ENCODE measurements at regions not wholly inside any gene's neighbourhood (a gene's known extent, or its start where the extent isn't known, plus 50 kb on each side); places are given as distances from the start of the nearest gene placed in this dataset.

- DNase-seq (ENCODE audit: low read depth in 3 of 3): no peak
Observed at GRCh38 chr14:87170179-87170578, 822.8 kb downstream of the GALC start.

- DNase-seq (ENCODE audit: low read depth in 3 of 3): no peak
Observed at GRCh38 chr14:87169362-87169761, 823.6 kb downstream of the GALC start.

- DNase-seq (ENCODE audit: low read depth in 3 of 3): no peak
Observed at GRCh38 chr14:87161502-87161901, 831.5 kb downstream of the GALC start.

GRCh38 chr14:87160989-87161388, 832.0 kb downstream of the GALC start:
- DNase-seq (ENCODE audit: low read depth in 3 of 3): no peak

GRCh38 chr14:87158283-87158682, 834.7 kb downstream of the GALC start:
- no peak for DNase-seq (ENCODE audit: low read depth in 3 of 3)

- no peak for DNase-seq (ENCODE audit: low read depth in 3 of 3)
Observed at GRCh38 chr14:87156878-87157277, 836.1 kb downstream of the GALC start.

- no peak for DNase-seq (ENCODE audit: low read depth in 3 of 3)
Observed at GRCh38 chr14:87155856-87156488, 837.0 kb downstream of the GALC start.

- DNase-seq (ENCODE audit: low read depth in 3 of 3): no peak
Observed at GRCh38 chr14:87153901-87154300, 839.1 kb downstream of the GALC start.

- no peak for DNase-seq (ENCODE audit: low read depth in 3 of 3)
Observed at GRCh38 chr14:87153391-87153790, 839.6 kb downstream of the GALC start.

- no peak for DNase-seq (ENCODE audit: low read depth in 3 of 3)
Observed at GRCh38 chr14:87152693-87153092, 840.3 kb downstream of the GALC start.

GRCh38 chr14:87149583-87150354, 843.2 kb downstream of the GALC start:
- DNase-seq (ENCODE audit: low read depth in 3 of 3): no peak

- DNase-seq (ENCODE audit: low read depth in 3 of 3): no peak
Observed at GRCh38 chr14:87148655-87149054, 844.3 kb downstream of the GALC start.

GRCh38 chr14:87142551-87143211, 850.3 kb downstream of the GALC start:
- no peak for DNase-seq (ENCODE audit: low read depth in 3 of 3)

- no peak for DNase-seq (ENCODE audit: low read depth in 3 of 3)
Observed at GRCh38 chr14:87141801-87142200, 851.2 kb downstream of the GALC start.

GRCh38 chr14:87139299-87139698, 853.7 kb downstream of the GALC start:
- DNase-seq (ENCODE audit: low read depth in 3 of 3): no peak

- DNase-seq (ENCODE audit: low read depth in 3 of 3): no peak
Observed at GRCh38 chr14:87133073-87133801, 859.7 kb downstream of the GALC start.

GRCh38 chr14:87131879-87132278, 861.1 kb downstream of the GALC start:
- no peak for DNase-seq (ENCODE audit: low read depth in 3 of 3)

- no peak for DNase-seq (ENCODE audit: low read depth in 3 of 3)
Observed at GRCh38 chr14:87122166-87122565, 870.8 kb downstream of the GALC start.

GRCh38 chr14:87121716-87122115, 871.3 kb downstream of the GALC start:
- no peak for DNase-seq (ENCODE audit: low read depth in 3 of 3)

- no peak for DNase-seq (ENCODE audit: low read depth in 3 of 3)
Observed at GRCh38 chr14:87115234-87115633, 877.7 kb downstream of the GALC start.

- DNase-seq (ENCODE audit: low read depth in 3 of 3): no peak
Observed at GRCh38 chr14:87113286-87113685, 879.7 kb downstream of the GALC start.

GRCh38 chr14:87111741-87112140, 881.2 kb downstream of the GALC start:
- DNase-seq (ENCODE audit: low read depth in 3 of 3): no peak
